Transverse colon (tissue), 3 donors: ENCODE measurements at regions not wholly inside any gene's neighbourhood (a gene's known extent, or its start where the extent isn't known, plus 50 kb on each side); places are given as distances from the start of the nearest gene placed in this dataset.

Source experiments
- EP300 ChIP-seq: sonication (generic); formaldehyde crosslinking; IDR thresholded peaks from one replicate; pipeline ENCODE4 v1.6.1; 2017; ENCODE audit warnings: antibody characterized with exemption, low read depth
- TF ChIP-seq, protein P1 (sequence below), 5 experiments: fragments of 200-600 bp in 3 of 5; fragments of 450-650 bp in 2 of 5; sonication (generic) in 3 of 5; IDR thresholded peaks; 1 replicate in 2 of 5; 2 replicates in 3 of 5; pipeline ENCODE4 v1.5.1; 2016 to 2017; ENCODE audit warnings: antibody characterized with exemption in 5 of 5, inconsistent platforms in 3 of 5, mild to moderate bottlenecking in 2 of 5, moderate library complexity in 1 of 5

DNA sequence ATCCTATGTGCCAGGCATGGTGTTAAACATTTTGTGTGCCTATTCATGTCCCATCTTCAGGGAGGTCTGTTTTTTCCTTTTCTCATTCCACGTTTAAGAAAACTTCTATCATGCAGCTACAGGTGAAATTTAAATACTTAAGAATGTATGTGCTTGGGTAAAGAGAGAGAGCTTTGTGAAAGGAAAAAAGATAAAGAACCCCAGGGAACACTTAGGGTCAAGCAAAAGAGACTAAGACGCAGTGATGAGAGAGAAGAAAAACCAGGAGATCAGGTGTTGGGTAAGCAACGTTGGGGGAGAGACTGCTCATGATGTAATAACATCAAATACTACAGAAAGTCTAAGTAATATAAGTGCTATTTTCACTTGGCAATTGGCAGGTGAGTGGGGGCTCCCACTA lies 253.7 kb downstream of the GRXCR1 start:
- TF ChIP-seq, protein P1, sequence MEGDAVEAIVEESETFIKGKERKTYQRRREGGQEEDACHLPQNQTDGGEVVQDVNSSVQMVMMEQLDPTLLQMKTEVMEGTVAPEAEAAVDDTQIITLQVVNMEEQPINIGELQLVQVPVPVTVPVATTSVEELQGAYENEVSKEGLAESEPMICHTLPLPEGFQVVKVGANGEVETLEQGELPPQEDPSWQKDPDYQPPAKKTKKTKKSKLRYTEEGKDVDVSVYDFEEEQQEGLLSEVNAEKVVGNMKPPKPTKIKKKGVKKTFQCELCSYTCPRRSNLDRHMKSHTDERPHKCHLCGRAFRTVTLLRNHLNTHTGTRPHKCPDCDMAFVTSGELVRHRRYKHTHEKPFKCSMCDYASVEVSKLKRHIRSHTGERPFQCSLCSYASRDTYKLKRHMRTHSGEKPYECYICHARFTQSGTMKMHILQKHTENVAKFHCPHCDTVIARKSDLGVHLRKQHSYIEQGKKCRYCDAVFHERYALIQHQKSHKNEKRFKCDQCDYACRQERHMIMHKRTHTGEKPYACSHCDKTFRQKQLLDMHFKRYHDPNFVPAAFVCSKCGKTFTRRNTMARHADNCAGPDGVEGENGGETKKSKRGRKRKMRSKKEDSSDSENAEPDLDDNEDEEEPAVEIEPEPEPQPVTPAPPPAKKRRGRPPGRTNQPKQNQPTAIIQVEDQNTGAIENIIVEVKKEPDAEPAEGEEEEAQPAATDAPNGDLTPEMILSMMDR (IDR thresholded peaks at IDR 0.05), result no peak
- TF ChIP-seq EP300, result no peak
